UCSD-AML1 (cell line): ENCODE measurements at regions not wholly inside any gene's neighbourhood (a gene's known extent, or its start where the extent isn't known, plus 50 kb on each side); places are given as distances from the start of the nearest gene placed in this dataset.

Experiments
- DNase-seq: peaks from one replicate; lab custom pipeline; 2025; ENCODE audit not compliant: unreplicated experiment; lab: John Stamatoyannopoulos, UW

DNA sequence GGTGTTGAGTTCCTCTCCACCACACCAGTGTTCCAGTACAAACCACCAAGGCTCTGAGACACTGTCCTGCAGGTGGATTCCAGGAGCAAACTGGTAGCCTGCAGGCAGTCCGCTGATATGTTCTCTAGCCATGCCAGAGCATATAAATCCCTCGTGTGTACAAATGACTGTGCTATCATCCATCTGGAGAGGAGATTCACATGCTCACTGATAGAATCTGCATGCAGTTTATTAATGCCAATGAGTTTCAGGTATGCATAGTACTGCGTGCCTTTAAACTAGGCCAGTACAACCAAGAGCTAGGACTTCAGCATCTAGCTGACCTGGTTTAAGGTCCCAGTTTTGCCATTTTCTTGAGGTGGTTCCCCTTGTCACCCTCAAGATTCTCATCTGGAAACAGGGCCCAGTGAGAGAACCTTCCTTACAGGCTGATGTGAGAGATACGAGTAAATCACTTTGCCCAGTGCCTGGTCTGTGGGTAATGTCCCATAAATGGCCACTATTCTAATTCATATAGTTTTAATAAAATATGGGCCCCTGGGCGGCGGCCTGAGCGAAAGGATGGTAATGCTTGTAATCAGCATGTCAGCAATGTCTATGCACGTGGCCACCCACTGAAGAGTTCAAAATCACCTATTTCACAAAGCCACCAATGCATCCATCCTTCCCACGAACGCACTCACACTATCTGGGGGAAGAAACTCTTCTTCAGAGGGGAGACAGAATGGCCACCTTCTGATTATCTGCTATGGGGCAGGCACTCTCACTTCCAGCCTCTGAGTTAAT lies 268.0 kb upstream of the ZMIZ1 start:
- no peak for DNase-seq

DNA sequence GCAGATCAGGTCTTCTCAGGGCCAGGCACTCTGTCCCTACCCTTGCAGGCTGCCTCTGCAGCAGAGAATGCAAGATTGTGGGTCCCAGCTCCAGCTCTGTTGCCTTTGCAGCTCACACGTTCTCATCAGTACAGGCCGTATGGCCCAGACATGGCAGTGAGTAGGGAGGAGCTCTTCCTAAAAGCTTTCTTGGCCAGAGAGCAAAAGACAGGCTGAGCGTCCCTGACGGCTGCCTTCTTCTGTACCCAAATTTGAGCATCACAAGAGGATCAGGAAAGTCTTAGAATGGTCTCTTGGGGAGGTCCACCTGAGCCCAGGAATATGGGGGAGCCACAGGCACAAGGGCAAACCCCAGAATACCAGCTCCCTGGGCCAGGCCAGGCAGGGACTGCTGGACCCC lies 266.3 kb upstream of the ZMIZ1 start:
- no peak for DNase-seq

DNA sequence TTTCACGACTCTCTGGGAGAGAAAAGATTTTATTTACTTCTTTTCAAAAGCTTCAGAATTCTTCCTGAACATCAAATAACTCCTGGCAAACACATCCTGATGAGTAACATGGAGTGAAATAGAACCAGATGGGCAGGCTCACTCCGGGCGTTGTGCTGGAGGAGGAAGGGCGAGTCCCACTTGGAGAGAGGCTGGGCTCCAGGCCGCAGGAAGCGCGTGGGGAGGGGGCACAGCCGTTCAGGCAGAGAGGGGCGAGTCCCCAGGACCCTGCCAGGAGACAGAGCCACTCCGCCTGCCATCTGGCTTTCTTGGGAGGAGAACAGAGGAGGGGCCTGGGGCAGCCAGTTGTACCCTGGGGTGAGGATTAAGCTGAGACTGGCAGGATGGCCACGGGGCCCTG lies 265.9 kb upstream of the ZMIZ1 start:
- no peak for DNase-seq

DNA sequence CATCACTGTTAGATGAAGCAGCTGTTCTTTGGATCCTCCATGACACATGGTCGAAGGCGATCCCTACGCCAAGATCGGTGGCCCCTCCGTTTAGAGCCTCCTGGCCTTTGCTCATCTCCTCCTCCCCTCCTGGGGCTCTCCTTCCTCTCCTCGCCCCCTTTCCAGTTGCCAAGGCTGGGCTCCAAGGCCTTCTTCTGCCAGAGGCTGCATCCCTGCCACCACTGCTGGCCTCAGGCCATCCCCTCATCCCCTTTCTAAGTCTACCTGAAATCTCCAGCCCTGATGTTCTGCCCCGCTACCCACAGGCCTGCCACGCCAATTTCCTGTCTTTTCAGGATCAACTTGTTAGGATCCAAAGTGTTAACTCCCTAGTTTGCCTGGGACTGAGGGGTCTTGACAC lies 265.1 kb upstream of the ZMIZ1 start:
- no peak for DNase-seq

DNA sequence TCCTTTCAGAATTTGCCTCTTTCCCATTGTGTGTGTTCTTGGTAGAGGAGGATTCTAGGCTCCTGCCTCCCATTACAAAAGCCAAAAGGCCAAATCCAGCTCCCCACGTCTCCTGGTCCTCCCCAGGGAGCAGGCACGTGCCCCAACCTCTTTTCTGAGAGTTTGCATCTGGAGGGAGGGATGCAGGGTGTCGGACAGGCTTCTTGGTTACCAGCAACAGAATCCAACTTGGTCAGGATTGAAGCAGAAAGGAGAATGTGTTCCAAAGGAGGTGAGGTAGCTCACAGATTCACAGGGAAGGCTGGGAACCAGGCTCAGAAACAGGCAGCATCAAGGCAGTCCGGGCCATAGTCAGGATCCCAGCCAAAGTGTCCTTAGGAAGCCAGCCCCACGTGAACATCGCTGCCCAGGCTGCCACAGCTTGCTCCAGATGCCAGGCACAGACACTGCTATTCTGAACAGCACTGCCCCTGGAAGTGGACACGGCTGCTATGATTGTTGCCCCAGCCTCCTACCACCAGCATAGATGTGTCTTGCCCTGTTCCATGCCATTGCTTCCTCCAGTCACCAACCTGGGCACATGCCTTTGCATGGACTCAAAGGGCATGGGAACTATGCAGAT lies 264.2 kb upstream of the ZMIZ1 start:
- DNase-seq: no peak

DNA sequence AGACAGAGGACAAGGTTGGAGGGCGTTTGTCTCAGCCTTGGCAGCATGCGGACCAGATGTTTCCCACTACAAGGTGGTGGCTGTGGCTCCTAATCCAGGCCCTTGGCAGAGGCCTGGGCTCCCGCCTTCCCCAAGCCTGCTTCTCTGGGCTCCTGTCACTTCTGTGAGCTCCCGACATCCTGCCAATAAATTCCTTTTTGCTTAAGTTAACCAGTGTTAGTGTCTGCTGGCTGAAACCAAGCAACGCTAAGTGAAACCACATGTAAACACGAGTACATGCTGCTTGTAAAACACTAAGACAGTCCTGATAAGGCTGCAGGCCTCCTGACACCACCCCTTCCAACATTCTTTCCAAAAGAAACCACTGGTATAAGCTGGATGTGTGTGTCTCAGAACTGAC lies 263.6 kb upstream of the ZMIZ1 start:
- DNase-seq: no peak

DNA sequence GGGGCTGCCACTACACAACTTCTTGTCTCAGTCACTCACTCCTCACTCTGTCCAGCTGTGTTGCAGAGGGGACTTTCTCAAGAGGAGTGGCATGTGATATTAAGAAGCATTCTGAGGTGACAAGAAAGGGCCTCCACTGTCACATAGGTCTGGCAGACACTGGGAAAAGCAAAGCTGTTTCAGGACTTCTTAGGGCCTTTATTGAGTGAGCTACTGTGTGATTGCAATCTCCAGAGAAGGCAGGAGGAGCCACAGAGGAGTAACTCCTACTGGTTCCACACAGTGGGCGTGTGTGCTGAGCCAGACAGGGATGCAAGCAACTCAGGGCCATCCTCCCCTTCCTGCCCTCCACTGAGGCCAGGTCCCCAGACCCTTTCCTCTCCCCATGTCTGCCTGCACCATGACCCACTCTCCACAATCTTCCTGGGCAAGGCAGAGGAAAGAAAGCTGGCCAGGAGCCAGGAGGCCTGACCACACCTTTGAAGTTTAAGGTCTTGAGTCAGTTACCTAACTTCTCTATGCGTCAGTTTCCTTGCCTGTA lies 262.0 kb upstream of the ZMIZ1 start:
- no peak for DNase-seq

DNA sequence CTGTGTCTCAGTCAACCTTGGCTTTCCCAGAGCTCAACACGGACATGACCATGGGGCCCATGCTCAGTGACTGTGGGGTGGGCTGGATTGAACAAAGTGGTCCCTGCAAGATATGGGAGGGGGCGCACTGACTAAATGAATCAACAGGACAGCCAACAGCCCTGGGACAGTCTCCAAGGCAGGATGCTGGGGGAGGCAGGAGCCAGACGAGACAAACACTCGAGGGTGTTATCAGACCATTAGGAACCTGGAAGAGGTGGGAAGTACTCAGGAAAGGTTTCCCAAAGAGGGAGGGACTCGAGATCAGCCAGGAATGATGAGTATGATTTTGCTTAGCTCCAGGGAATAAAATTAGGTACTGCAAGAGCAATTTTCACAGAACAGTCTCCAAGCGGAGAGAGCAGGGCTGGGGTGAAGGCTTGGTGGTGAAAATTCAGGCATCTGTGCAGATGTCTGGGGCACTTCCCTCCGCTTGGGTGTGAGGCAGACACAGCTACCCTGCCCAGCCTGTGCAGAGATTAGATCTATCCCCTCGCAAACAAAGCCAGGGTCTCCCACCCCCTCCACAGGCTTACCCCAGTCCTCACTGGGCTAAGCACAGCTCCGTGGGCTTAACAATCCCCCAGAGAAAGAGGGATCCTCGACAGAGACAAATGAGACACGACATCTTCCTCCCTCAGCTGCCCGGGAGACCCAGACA lies 261.1 kb upstream of the ZMIZ1 start:
- no peak for DNase-seq

DNA sequence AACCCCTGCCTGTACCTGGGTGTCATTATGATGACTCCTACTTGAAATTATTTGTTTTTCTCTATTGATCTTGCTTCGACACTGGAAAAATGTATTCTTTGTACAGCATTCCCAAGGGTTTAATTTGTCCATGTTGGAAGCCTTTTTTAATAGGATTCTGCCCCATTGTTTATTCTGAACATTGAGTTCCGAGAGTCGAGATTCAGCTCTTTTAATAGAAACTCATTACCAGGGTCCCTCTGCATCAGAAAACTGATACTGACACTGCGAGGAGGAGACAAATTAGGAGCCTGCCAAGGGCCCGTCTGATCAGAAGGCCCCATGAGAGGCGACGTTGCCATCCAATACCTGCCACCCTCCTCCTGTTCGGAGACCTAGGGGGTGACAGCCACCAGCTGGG lies 260.5 kb upstream of the ZMIZ1 start:
- DNase-seq: no peak

DNA sequence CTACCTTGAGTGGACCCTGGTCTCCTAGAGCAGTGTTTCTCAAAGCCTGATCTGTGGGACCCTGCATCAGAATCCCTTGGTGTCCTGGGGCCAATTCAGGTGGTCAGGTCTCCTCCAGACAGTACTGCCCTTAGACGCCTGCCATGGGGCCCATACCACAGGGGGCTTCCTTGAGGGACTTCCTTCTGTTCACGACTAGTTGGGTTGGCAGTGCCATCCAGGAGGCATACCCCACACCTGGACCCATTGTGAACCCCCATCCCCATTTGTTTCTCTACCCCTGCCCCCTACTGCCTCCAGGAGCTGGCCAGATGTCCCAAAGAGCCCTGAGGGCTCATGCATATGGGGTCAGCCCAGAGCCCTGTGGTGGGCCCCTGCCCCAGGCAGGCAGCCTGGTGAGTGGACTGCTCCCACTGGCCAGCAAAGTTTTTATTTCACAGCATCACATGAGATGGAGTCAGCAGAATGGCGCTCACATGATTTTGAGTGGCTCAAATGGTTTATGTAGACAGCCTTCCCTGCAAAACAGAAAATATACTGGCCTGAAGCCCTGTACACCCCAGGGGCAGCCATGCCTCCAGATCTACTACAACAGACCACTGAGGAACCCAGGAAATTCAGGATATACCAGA lies 259.9 kb upstream of the ZMIZ1 start:
- DNase-seq: no peak

DNA sequence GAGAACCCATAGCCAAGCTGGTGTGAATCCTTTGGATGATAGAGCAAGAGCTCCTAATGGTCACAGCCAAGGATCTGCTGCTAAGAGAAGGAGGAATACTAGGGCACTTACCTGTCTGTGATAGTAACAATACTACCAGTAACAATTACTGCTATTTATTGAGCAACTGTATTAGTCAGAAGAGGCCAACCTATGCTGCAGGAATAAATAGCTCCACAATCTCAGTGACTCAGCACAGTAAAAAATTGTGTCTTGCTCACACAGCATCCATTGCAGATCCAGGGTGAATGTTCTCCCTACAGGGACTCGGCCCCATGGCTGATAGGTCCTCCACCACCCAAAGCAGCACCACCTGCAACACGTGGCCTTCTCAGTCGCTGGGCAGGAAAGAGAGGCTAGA lies 257.6 kb upstream of the ZMIZ1 start:
- no peak for DNase-seq

DNA sequence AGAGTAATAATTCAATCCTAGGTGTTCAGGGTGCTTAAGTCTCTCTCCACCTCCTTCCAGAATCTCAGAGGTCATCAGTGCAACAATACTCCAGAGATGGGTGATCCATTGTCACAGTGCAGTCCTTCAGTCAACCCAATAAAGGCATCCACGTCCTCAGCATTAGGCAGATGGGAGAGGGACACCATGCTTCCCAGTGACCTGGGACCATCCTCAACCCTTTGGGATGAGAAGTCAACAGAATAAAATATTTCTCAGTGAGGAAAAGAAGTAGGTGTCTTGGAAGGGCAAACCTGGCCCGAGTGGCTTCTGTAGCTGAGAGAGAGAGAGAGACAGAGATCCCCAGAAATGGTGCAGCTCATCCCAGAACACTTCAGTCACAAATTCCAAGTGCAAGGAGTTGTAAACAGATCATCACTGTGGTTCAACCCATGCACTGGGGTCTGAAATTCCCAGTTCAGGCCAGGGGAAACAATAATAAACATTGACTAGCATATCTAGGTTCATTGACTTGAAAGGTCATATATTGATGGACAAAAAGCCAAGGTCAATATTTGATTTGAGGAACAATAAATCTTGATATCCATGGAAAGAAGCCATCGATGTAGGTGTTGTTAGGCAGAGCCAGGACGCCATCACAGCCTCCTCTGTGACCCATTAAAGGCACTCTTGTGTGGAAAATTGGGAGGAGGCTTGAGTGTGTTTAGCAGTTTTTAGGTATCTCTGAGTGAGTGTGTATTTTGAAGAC lies 256.0 kb upstream of the ZMIZ1 start:
- no peak for DNase-seq

DNA sequence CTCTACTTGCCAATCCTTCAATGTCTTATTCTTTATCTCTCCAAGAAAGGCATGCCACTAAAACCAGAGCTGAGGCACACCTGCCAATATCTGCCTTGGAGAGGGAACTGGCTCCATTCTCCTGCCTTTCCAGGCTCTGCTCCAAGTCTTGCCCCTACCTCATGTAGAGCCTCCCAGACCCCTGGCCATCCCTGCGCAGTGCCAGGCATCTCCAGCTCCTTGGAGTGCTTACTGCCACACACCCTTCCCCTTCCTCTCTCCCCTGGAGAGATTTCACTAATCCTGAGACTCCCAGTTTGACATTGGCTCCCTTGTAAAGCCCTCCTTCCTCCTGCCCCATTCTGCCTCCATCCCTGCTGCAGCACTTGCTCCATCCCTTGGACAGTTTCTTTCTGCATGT lies 255.2 kb upstream of the ZMIZ1 start:
- DNase-seq: no peak

DNA sequence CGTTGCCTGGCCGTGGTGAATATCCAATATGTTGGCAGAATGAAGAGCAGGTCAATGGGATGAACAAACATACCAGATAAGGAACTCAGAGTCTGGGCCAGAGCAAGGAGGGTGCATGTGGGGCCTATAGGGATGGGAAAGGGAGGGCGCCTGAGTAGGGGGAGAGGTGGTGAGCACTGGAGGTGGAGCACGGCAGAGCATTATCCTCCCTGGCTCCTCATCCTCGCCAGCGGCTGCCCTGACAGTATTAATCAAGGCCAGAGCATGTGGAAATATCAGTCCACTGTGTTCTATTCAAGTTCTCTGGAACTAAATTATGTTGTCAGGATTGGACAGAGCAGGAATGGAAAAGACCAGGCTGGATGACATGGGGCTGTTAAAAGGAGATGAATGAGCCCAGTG lies 254.8 kb upstream of the ZMIZ1 start:
- no peak for DNase-seq

DNA sequence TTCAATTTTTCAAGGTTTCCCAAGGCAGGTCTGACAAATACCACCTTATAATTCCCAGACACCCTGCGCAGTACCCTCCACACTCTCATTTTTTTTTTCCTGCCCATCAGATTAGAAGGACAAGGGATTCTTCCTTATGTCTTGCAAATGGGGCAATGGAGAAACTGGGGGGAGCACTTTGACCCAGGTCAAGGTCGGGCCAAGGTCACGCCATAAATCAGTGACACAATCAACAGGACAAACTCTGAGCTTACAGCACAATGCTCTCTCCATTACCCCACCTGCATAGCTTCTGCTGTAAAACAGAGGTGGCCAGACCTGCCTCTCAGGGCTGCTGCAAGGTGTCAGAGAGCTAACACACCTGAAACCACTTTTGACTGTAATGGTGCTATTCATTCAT lies 254.4 kb upstream of the ZMIZ1 start:
- DNase-seq: no peak

DNA sequence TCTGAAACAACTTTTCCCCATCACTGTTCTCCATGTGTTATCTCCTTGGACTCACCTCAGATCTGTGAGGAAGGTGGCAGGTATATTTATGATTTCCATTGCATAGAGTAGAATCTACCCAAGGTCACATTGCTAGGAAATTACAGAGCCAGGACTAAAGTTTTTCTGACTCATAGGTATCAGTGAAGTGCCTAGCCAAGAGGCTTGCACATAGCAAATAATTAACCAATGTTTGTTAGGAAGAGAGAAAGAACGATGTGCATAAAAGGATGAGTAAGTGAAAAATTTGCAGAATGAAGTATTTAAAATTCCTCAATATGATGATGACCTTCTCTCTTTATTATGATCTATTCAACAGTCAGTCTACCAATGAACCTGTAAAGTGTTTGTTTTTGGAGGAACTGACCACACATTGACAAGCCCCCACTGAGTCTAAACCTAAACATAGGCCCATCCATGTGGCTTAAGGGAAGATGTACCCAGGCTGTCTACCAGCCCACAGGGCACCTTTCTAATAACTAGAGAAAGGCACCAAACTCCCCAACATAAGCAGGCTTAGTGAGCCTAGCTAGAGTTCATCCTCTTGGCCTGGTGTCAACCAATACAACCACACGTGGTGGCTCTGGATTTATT lies 252.9 kb upstream of the ZMIZ1 start:
- no peak for DNase-seq

DNA sequence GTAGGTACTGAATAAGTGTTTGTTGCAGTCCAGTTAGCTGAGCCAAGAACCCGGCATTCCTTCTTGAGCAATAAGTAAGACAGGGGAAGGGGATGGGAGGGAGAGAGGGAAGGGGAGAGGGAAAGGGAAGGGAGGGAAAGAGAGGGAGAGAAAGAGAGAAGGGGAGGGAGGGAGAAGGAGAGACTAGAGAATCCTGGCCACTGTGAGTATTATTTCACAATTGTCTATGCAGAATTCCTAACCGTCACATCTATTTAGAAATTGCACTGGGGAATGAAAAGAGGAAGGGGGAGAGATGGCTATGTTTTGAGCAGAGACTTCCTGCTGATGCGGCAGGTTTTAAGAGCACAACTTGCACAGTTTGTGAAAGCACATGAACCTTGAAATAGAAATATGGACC lies 251.4 kb upstream of the ZMIZ1 start:
- no peak for DNase-seq

DNA sequence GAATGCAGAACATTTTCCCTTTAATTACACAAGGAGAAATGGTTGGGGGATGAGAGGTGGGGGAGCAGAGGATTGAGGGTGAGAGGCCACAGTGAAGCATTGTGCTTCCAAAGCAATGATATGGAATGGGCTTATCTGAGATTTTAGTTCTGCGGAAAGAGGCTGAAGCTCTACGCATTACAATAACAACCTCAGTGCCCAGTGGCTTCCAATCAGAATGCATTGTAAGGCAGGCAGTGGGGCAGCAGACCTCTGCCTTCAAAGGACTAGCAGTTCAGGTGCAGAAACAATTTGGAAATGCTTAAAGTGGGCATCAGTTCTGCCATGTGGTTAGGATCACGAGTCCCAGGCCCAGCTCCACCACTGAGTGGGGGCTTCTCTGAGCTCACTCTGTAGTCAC lies 251.0 kb upstream of the ZMIZ1 start:
- DNase-seq: no peak

DNA sequence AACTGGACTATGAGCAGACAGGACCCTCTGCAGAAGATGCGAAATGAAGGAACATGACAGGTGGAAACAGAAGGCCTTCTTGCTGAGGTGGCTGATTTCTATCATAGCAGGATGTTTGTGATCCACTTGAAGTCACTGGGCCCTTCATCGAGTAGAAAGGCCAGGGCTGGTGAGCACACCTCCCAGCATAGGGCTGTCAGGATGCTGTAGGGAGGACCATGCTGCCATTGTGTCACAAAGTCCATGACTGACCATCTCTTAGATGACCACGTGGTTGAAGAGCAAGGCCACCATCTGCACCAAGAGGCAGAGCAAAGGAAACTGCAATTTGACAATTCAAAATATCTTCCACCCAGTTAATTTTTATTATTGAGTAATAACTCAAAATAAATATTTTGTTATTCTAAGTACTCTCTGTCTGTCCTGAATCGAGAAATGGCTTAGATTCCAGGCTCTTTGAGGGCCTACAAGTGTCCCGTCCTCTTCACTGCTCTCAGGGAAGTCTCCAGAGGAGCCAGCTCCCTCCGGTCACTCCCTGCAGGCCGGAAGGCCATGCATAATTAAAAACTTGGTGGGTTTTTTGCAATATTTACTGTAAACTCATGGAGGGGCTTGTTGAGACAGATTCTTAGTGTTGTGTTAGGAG lies 249.3 kb upstream of the ZMIZ1 start:
- no peak for DNase-seq

DNA sequence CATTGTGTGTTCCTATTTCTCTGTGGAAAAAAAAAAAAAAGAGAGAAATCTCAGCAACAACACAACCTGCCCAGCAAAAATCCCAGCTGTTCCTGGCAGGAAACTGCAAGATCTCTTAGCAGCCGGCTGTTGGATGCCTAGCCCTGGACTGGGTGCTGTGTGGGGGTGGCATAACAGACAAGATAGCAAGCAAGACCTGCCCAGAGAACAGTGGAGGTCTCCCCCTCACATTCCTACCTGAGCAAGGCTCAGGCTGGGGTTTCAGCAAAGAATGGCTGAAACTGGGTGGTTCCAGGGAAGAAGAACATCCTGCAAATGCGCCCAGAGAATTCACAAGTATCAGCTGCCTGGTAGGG lies 248.8 kb upstream of the ZMIZ1 start:
- no peak for DNase-seq
